Mesenchymal stem cell (in vitro differentiated cells and primary cell): ENCODE measurements at regions not wholly inside any gene's neighbourhood (a gene's known extent, or its start where the extent isn't known, plus 50 kb on each side); places are given as distances from the start of the nearest gene placed in this dataset.
A peak's percentile ranks its signal among the peaks of the same experiment; 100 is the strongest.
"Not testable (repeated sequence)": the region's sequence is repeated elsewhere in the genome, so short reads cannot be mapped to it uniquely, and the experiment has no call there.

Experiments
- DNase-seq: peaks from one replicate; pipeline ENCODE4 v3.0.0-alpha.2; 2013
- H2AFZ ChIP-seq: one replicate; pipeline ENCODE4 v1.6.1; 2013; ENCODE audit warnings: low read depth, mild to moderate bottlenecking, control low read depth, inconsistent platforms, low read length, moderate library complexity
- H2AK5ac ChIP-seq: 2 replicates; pipeline ENCODE4 v1.6.1; 2013; ENCODE audit warnings: low read length, moderate library complexity, mild to moderate bottlenecking, inconsistent platforms; ENCODE audit not compliant: severe bottlenecking
- H2BK120ac ChIP-seq: one replicate; pipeline ENCODE4 v1.6.1; 2013; ENCODE audit warnings: low read depth, mild to moderate bottlenecking, inconsistent platforms, low read length, moderate library complexity
- H2BK12ac ChIP-seq, 2 experiments: one replicate each; pipeline ENCODE4 v1.6.1; 2013; ENCODE audit warnings: inconsistent platforms in 2 of 2, low read length in 2 of 2, mild to moderate bottlenecking in 2 of 2, moderate library complexity in 2 of 2, control low read depth in 1 of 2
- H2BK15ac ChIP-seq: one replicate; pipeline ENCODE4 v1.6.1; 2013; ENCODE audit warnings: mild to moderate bottlenecking, low read depth, inconsistent platforms; ENCODE audit not compliant: poor library complexity, severe bottlenecking
- H2BK5ac ChIP-seq: 2 replicates; pipeline ENCODE4 v1.6.1; 2013; ENCODE audit warnings: low read depth, mild to moderate bottlenecking, low read length, control low read depth, inconsistent platforms; ENCODE audit not compliant: poor library complexity, severe bottlenecking
- H3K14ac ChIP-seq, 2 experiments: one replicate each; pipeline ENCODE4 v1.6.1; 2013; ENCODE audit warnings: inconsistent platforms in 2 of 2, low read length in 2 of 2, control low read depth in 1 of 2, mild to moderate bottlenecking in 1 of 2, moderate library complexity in 1 of 2
- H3K18ac ChIP-seq, 2 experiments: one replicate each; pipeline ENCODE4 v1.6.1; 2013; ENCODE audit warnings: inconsistent platforms in 2 of 2, low read length in 2 of 2, control low read depth in 1 of 2, low read depth in 1 of 2, mild to moderate bottlenecking in 1 of 2
- H3K23ac ChIP-seq, 2 experiments: one replicate each; pipeline ENCODE4 v1.6.1; 2013; ENCODE audit warnings: inconsistent platforms in 2 of 2, low read length in 2 of 2, mild to moderate bottlenecking in 2 of 2, moderate library complexity in 2 of 2, control low read depth in 1 of 2
- H3K27ac ChIP-seq: 2 replicates; pipeline ENCODE4 v1.5.1; 2013; ENCODE audit warnings: mild to moderate bottlenecking, moderate library complexity, low read length, control low read depth, inconsistent platforms; ENCODE audit not compliant: poor library complexity, severe bottlenecking
- H3K27me3 ChIP-seq, 2 experiments: 2 replicates each; pipeline versions ENCODE4 v1.6.1 to v1.7.0; 2013; ENCODE audit warnings: low read length in 2 of 2, mild to moderate bottlenecking in 2 of 2, moderate library complexity in 2 of 2, control low read depth in 1 of 2, inconsistent platforms in 1 of 2; ENCODE audit not compliant: control insufficient read depth in 1 of 2, insufficient read depth in 1 of 2
- H3K36me3 ChIP-seq, 2 experiments: 2 replicates each; pipeline versions ENCODE4 v1.6.1 to v1.7.0; 2013; ENCODE audit warnings: low read length in 2 of 2, control low read depth in 1 of 2, inconsistent platforms in 1 of 2, low read depth in 1 of 2, mild to moderate bottlenecking in 1 of 2; ENCODE audit not compliant: insufficient read depth in 2 of 2, control insufficient read depth in 1 of 2
- H3K4ac ChIP-seq, 2 experiments: one replicate each; pipeline ENCODE4 v1.6.1; 2013; ENCODE audit warnings: inconsistent platforms in 2 of 2, low read length in 2 of 2, mild to moderate bottlenecking in 2 of 2, moderate library complexity in 2 of 2, control low read depth in 1 of 2, low read depth in 1 of 2
- H3K4me1 ChIP-seq: 2 replicates; pipeline ENCODE4 v1.6.1; 2013; ENCODE audit warnings: low read depth, low read length, control low read depth; ENCODE audit not compliant: control insufficient read depth, insufficient read depth
- H3K4me2 ChIP-seq: 2 replicates; pipeline ENCODE4 v1.6.1; 2013; ENCODE audit warnings: low read length, mild to moderate bottlenecking, inconsistent platforms; ENCODE audit not compliant: poor library complexity, severe bottlenecking
- H3K4me3 ChIP-seq, 2 experiments: 2 replicates each; pipeline versions ENCODE4 v1.5.1 to v1.7.0; 2013; ENCODE audit warnings: low read length in 2 of 2, mild to moderate bottlenecking in 2 of 2, control low read depth in 1 of 2, low read depth in 1 of 2; ENCODE audit not compliant: insufficient read depth in 1 of 2
- H3K79me1 ChIP-seq: replicated peaks from 2 replicates; pipeline ENCODE4 v1.6.1; 2013; ENCODE audit warnings: mild to moderate bottlenecking, control low read depth, low read length, inconsistent platforms; ENCODE audit not compliant: poor library complexity, severe bottlenecking
- H3K9ac ChIP-seq: 2 replicates; pipeline ENCODE4 v1.7.0; 2013; ENCODE audit warnings: mild to moderate bottlenecking, low read length, moderate library complexity
- H3K9me3 ChIP-seq: 2 replicates; pipeline ENCODE4 v1.7.0; 2013; ENCODE audit warnings: mild to moderate bottlenecking, low read length; ENCODE audit not compliant: control insufficient read depth
- H4K8ac ChIP-seq: one replicate; pipeline ENCODE4 v1.6.1; 2013; ENCODE audit warnings: inconsistent platforms, mild to moderate bottlenecking, low read length, moderate library complexity
- H4K91ac ChIP-seq: one replicate; pipeline ENCODE4 v1.6.1; 2013; ENCODE audit warnings: mild to moderate bottlenecking, low read length, inconsistent platforms
- WGBS: methylation state at CpG from one replicate; pipeline ENCODE4 v1.1.7; 2013; ENCODE audit warnings: mixed read lengths; 5-methylcytosine and 5-hydroxymethylcytosine counted together

DNA sequence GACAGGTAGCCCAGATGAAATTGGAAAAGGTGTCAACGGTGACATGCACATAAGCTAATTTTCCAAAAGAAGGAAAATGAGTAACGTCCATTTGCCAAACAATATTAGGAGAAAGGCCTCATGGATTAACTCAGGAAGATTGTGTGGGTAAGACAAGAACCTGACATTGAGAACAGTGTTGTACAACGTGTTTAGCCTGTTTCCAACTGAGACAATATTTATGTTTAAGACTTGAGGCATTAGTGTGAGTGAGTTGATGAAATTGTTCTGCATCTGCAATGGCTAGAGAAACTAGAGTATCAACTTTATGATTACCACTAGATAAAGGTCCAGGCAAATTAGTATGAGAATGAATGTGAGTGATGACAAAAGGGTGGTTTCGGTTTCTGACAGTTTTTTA, 191.3 kb upstream of the RAI14 start:
- Histone ChIP-seq H3K14ac (no peak overlapping the region), H3K23ac (no peak overlapping the region), H2AFZ (no peak overlapping the region), H3K4me2 (no peak overlapping the region), H2BK15ac (no peak overlapping the region), H4K91ac (no peak overlapping the region), H3K18ac (no peak overlapping the region), H3K9me3 (peaks cover 5% of the 10 kb centered on the region), H3K79me1 (no peaks in the 10 kb centered on the region), H2BK12ac (no peak overlapping the region), H2BK5ac (no peak overlapping the region), H3K36me3 (no peaks in the 10 kb centered on the region), H2AK5ac (no peak overlapping the region), H2BK120ac (no peak overlapping the region), H3K9ac (peak overlapping the region; percentile 58), H4K8ac (no peak overlapping the region), H3K4ac (no peak overlapping the region), H3K4me1 (peaks cover 2% of the 10 kb centered on the region), H3K4me3 (peak overlapping the region in 1 of 2 experiments; percentile 54), H3K27me3 (peaks cover 0 to 3% of the 10 kb centered on the region in 2 experiments), H3K27ac (no peak overlapping the region)
- DNase-seq, result no peak
- 68% methylated on average over 3 of the region's 4 CpGs for WGBS

DNA sequence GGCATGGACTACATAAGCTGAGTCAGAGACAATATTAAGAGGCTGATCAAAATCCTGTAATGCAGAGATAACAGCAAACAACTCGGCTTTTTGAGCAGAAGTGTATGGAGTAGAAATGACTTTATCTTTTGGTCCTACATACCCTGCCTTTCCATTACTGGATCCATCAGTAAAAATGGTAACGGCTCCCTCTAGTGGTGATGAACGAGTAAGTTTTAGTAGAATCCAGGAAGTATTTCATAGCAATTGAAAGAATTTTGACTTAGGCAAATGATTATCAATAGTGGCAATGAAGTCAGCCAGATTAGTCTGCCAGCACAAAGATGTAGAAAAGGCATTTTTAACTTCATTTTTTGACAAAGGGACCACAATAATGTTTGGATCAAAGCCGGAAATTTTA, 190.8 kb upstream of the RAI14 start:
- not testable (repeated sequence) for H3K27ac ChIP-seq, H3K18ac ChIP-seq
- peak; percentile 61 for DNase-seq

DNA sequence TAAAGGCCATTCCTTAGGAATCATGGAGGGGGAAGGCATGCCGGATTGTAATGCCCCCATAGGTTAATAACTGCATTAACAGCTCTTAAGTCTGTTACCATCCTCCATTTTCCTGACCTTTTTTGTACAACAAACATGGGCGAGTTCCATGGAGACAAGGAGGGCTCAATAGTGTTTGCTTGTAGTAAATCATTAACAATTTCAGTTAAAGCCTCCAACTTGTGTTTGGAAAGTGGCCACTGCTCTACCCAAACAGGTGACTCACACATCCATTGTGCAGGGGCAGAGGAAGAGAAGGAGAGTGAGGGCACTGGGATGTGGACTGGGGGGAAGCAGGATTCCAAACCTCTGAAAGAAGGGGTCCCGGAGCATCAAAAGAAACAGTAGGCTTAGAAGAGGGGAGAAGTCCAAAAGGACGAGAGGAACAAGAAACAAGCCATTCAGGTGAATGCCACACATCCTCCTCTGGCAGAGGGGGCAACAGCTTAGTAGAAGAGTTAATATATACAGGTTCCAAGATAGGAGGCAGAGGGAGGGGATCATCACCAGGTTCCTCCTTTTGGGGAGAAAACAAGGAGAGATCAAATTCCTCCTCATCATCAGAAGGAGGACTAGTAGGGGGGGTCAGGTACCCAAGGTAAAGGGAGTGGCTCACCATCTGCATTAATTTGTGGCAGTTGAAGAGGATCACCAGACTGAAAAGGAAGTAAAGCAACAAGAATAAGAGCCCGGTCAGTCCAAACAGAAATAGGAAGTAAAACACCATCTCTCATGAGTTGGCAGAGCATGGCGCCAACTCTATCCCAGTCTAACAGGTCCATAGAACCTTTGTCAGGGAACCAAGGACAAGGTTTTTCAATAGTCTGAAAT, 189.4 kb upstream of the RAI14 start:
- not testable (repeated sequence) for H3K14ac ChIP-seq, H2BK12ac ChIP-seq, H3K36me3 ChIP-seq, H3K9me3 ChIP-seq, H2AFZ ChIP-seq, H3K27me3 ChIP-seq, H3K9ac ChIP-seq, H3K4me3 ChIP-seq, H4K8ac ChIP-seq, H4K91ac ChIP-seq, DNase-seq, H3K23ac ChIP-seq, H2BK120ac ChIP-seq, H2BK5ac ChIP-seq, H2BK15ac ChIP-seq, H3K79me1 ChIP-seq, H3K4me1 ChIP-seq, H3K18ac ChIP-seq, H3K4ac ChIP-seq
- Histone ChIP-seq H3K4me2 (peak overlapping the region; percentile 22), H3K27ac (peak overlapping the region; percentile 56), H2AK5ac (peak overlapping the region; percentile 77)
- WGBS, result 52% methylated on average over 3 of the region's 6 CpGs

More for the DNA sequence above, 190.8 kb upstream of the RAI14 start:
- H3K79me1 ChIP-seq, H3K4me2 ChIP-seq, H2BK12ac ChIP-seq, H3K4me1 ChIP-seq, H3K4ac ChIP-seq, H2BK15ac ChIP-seq, H3K9me3 ChIP-seq, H2AFZ ChIP-seq, H2AK5ac ChIP-seq, H2BK120ac ChIP-seq, H3K36me3 ChIP-seq, H3K23ac ChIP-seq, H4K91ac ChIP-seq, H2BK5ac ChIP-seq, H3K14ac ChIP-seq, H4K8ac ChIP-seq, H3K27me3 ChIP-seq: not testable (repeated sequence)
- Histone ChIP-seq H3K9ac (peak overlapping the region; percentile 65), H3K4me3 (peak overlapping the region in 1 of 2 experiments; percentile 64)
- WGBS, result 5% methylated on average over 2 of the region's 4 CpGs

DNA sequence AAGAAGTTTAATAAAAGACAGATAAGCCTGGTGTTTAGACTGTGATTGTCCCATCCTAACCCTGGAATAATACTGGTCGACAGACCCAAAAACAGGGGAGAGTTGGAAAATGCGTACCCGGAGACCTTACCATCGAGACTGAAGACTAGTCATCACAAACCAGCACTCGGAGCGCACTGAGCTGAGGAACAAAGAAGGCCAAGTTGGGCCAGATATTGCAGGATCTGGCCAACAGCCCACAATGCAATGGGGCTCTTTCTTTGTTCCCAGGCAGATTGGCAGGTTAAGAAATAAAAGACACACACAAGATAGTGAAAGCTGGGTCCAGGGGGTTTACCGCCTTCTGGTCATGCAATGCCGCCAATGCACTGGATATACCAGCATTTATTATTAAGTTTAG, 188.7 kb upstream of the RAI14 start:
- Histone ChIP-seq H3K23ac (no peak overlapping the region), H3K18ac (no peak overlapping the region), H3K14ac (no peak overlapping the region), H3K4me3 (no peak overlapping the region), H2BK15ac (no peak overlapping the region), H2BK5ac (no peak overlapping the region), H2BK120ac (no peak overlapping the region), H2AFZ (no peak overlapping the region), H2AK5ac (no peak overlapping the region), H3K27ac (no peak overlapping the region), H3K9me3 (peaks cover 3% of the 10 kb centered on the region), H4K8ac (no peak overlapping the region), H3K36me3 (no peaks in the 10 kb centered on the region), H3K4me1 (peaks cover 2% of the 10 kb centered on the region), H3K4ac (no peak overlapping the region), H3K4me2 (no peak overlapping the region), H3K27me3 (peaks cover 0 to 3% of the 10 kb centered on the region in 2 experiments), H4K91ac (no peak overlapping the region), H2BK12ac (no peak overlapping the region), H3K79me1 (no peaks in the 10 kb centered on the region), H3K9ac (no peak overlapping the region)
- DNase-seq, result no peak
- WGBS, result 90% methylated on average over 8 of the region's 8 CpGs
